NCI-H128 (cell line): ENCODE measurements at regions not wholly inside any gene's neighbourhood (a gene's known extent, or its start where the extent isn't known, plus 50 kb on each side); places are given as distances from the start of the nearest gene placed in this dataset.

Experiments
- DNase-seq: peaks from one replicate; lab custom pipeline; 2025; ENCODE audit not compliant: unreplicated experiment; lab: John Stamatoyannopoulos, UW

- DNase-seq: no peak
Measured at GRCh38 chr14:36465178-36465577, 54.9 kb downstream of the NKX2-1 start.

DNA sequence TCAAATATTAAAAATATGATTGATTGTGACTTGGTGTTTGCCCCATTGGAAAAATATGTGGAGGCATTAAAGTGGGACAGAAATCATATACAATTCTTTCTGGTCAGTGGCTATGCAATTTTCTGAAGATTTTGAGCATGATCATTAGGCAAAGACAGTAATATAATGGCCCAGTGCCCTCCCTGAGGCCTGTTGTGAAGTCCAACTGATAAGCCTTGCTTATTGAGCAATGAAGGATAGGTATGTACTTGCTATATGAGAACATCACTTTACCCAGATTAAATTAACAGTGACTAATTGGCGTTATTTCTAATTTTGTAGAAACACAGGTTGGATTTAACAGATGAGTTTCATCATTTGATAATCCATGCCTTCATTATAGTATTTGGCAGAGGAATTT is 57.1 kb downstream of the NKX2-1 start:
- DNase-seq: no peak

DNA sequence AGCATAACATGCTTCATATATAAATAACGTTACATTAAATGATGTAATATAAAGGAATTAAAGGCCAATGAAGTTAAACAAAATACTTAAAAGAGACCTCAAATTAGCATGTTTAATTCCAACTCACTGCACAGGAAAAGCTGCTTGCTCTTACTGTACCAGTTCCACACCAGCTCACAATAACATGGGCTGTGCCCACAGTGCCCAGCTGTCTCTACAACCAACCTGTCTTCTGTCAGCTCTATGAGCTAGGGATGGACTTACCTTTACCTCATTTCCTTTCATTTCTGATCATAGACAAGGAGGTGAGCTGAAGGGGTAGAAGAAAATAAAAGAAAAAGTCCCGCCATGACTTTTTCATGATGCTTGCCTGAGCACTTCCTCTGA is 64.8 kb downstream of the NKX2-1 start:
- no peak for DNase-seq

GRCh38 chr14:36454599-36455240 is 65.3 kb downstream of the NKX2-1 start:
- DNase-seq: no peak

GRCh38 chr14:36452860-36453259 is 67.2 kb downstream of the NKX2-1 start:
- peak; percentile 43 for DNase-seq

DNA sequence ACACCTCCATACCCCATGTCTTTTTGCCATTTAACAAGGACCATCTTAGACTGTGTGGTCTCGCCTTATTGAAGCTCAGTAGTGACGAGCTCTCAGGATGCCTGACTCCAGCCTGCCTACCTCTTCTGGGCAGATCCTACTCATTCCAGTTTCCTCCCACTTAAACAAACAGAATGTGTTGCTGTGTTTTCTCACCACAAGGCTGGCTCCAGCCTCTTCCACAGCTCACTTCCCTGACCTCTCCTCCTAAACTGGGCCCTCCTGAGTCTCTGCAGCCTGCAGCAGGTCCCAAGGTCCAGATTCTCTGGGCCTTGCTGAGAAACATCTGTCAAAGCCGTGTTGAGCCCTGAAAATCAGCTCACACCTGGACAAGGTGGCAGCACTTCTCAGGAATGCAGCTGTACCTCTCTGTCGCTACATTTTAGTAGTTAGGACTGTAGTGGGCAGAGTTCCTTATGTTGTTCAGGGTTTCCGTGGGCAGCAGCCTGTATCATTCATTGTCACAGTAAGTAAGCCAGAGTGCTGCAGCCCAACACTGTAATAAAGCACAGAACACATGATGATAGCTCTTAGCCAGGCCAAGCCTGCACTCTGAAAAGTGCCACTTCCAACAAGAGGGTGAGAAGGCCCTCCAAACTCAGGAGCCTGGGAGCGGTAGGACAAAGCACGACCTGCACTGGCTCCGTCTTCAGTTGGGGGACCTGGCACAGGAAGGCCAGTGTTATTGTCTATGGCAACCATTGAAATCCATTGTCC is 68.5 kb downstream of the NKX2-1 start:
- DNase-seq: peak; percentile 70

DNA sequence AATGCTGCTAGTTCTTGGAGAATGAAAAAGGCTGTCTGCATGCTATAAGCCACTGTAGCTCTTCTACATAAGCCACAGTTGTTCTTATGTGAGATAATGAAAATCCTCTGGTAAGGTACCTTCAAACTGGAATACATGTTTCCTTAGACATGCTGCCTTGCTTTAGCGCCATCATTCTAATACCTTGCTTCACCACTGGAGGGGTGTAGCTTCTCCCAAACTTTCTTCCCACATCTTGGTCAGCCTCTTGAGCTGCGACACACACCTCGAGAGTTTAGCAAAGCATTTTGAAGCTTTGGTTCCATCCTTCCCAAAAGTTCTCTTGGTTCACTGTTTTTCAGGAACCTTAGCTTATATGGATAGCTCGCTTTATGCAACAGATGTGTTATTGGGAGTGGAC is 69.5 kb downstream of the NKX2-1 start:
- DNase-seq: no peak

DNA sequence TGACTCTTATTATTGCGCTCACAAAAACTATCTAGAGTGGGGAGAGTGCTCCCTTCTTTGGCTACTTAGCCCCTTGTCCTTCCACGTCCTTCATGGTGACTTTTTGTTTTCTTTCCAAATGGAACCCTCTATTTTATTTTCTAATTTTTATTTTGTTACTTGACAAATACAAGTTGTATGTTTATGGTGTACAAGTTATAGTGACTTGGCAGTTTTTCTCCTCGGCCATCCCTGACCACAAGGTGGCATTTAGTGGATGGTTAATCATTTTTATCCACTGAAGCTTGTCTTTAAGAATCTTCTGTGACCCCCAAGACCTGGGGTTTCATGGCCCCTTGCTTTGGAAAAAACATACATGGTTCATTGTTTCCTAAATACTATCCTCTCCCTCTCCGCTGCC is 70.1 kb downstream of the NKX2-1 start:
- DNase-seq: no peak

GRCh38 chr14:36443374-36443773 is 76.7 kb downstream of the NKX2-1 start:
- DNase-seq: peak; percentile 45

GRCh38 chr14:36442824-36443241 is 77.2 kb downstream of the NKX2-1 start:
- DNase-seq: no peak

- DNase-seq: no peak
Measured at GRCh38 chr14:36441283-36441682, 78.7 kb downstream of the NKX2-1 start.

DNA sequence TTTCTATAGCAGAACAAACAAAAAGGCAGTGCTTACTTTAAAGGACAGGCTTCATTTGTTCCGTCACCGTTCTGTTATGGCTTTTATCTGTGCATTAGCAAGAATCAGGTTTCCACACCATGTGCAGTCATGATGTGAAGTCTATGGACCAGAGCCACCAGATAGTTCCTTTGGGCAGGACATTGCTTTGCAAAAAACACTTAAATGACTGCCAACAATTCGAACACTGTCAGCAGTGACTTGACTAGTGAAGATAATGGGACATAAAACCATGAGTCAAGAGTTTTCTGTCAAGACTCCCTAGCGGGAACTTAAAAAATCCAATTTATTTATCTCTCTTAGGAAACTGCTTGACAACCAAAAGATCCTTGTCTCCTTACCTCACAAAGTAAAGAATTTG is 80.3 kb downstream of the NKX2-1 start:
- DNase-seq: peak; percentile 71

- no peak for DNase-seq
Measured at GRCh38 chr14:36438883-36439282, 81.1 kb downstream of the NKX2-1 start.

- no peak for DNase-seq
Measured at GRCh38 chr14:36430662-36431084, 89.4 kb downstream of the NKX2-1 start.

DNA sequence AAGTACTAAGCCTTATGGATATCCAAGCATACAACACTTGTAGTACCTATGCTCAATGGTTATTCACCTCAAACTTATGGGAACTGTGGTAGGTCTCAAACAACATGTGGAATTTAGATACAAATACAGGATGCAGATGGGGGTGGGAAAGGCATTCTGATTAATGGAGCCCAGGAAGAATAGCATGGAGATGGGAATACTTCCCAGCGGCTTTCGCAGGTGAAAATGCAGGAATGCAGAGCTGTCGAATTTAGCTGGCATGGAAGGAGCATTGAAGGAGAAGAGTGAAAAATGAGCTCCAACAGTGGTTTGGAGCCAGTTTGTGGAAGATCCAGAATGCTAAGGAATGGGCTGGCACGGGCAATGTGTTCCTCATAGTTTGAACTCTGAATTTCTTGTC is 89.9 kb downstream of the NKX2-1 start:
- no peak for DNase-seq

- no peak for DNase-seq
Measured at GRCh38 chr14:36429692-36430091, 90.3 kb downstream of the NKX2-1 start.

GRCh38 chr14:36428350-36428749 is 91.7 kb downstream of the NKX2-1 start:
- DNase-seq: no peak

DNA sequence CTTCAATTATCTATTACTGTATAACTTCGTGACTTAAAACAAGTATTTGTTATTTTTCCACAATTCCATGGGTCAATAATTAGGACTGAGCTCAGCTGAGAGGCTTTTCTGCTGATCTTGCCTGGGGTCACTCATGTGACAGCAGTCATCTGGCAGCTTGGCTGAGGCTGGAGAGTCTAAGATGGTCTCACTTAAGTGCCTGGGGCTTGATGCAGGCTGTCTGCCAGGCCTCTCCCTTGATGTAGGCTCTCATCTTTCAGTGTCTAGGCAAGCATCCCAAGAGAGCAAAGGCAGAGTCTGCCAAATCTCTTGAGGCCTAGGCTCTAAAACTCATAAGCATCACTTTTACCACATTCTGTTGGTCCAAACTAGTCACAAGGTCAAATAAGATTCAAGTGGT is 93.2 kb downstream of the NKX2-1 start:
- no peak for DNase-seq

- no peak for DNase-seq
Measured at GRCh38 chr14:36426113-36426512, 93.9 kb downstream of the NKX2-1 start.

DNA sequence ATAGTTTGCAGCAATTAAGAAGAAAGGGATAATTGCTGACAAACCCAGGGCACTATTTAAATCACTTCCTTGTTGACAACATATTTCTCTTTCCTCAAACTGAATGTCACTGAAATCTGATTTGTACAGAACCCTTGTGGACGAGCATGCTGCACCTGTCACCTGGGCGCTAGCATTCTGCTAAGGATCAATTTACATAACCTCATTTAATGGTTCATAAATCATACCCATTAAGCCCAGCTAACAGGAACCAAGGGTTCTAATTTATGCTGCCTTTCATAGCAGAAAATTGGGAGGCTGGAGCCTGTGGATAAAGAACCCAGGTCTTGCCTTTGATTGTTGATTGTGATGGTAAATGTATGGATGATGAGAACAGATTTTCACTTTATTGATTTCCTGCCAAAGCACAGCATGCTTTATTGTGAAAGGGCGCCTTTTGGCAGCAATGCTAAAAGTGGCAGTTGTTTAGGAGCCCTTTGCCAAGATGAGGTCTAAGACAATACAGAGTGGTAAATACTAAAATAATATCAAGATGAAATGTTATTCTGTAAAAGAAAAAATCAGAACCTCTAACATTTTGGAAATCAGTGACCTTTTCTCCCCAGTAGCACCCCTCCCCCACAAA is 95.4 kb downstream of the NKX2-1 start:
- DNase-seq: peak; percentile 91

DNA sequence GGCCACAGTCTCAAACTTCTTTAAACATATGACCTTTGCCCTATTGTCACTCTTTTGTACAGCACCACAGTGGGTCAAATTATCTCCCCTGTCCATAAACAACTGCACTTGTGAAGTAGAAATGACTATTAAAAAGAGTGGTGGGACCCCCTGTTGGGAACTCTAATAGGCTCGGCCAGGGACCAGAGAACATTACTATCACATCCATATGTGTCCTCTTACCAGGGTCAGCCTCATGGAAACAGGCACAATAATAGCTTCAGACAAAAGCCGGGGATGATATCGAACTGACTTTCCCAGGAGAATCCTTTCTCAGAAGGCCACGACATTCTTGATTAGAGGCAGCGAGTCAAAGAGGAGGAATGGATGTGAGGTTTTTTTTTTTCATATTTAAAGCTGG is 96.6 kb downstream of the NKX2-1 start:
- DNase-seq: no peak

DNA sequence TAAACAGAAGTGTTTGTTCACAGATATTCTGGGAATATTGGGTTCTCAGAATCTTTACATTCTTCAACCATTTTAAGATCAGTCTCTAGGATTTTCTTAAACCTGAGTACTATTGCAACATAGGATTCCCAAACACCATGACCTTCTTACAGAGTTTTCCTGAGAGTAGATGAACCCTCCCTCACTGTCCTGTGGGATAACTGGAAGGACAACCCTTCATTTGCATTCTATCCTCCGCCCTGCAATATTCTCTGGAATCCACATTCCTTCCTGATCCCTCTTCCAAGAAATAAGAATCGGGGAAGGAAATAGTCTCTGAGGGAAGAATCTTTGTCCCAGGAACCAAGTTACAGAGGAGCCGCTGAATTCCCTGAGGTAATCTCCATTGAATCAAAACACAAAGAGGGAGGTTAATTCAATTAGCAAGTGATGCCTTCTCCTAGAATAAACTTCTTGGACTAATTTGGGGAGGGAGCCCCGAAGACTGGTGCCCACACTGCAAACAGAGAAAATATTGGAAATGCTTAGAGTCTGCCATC is 99.8 kb upstream of the MBIP start:
- no peak for DNase-seq
